HG03558 (cell line): ENCODE measurements at regions not wholly inside any gene's neighbourhood (a gene's known extent, or its start where the extent isn't known, plus 50 kb on each side); places are given as distances from the start of the nearest gene placed in this dataset.

ENCODE experiments used
- ATAC-seq: cut with Tn5 transposase; IDR thresholded peaks from one replicate; pipeline ENCODE4 v1.9.1; 2021; ENCODE audit warnings: moderate number of reproducible peaks; ENCODE audit not compliant: unreplicated experiment; ENCODE audit errors: extremely low read depth

DNA sequence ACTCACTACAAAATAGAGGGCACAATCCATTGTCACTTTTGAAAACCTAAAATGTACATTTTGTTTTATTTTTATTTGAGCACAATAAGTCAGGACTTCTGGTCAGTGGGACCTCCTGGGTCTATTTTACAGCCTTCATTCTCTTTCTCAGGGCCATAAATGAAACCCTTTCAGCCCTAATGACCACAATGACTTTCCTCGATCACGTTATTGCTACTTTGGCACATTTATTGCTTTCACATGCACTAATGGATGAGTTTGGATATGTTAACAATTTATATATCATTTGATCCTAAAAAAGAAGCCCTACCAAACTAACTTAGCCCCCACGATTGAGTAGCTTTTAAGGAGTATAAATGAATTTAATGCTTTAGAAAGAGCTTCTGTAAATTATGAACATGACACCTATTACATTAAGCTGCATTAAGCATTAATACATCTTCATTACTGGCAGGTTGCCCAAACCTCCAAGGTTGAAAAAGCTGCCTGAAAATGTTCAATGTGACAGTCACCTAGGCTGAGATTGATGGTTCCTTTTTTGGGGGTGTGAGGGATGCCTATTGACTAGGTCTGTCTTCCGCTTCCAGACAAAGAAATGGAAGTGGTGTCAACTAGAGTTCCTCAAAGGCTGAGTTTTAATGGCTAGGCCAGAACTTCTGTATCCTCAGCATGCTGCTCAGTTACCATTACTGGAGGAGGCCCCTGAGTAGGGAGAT is 296.4 kb downstream of the GPAT3 start:
- no peak for ATAC-seq

DNA sequence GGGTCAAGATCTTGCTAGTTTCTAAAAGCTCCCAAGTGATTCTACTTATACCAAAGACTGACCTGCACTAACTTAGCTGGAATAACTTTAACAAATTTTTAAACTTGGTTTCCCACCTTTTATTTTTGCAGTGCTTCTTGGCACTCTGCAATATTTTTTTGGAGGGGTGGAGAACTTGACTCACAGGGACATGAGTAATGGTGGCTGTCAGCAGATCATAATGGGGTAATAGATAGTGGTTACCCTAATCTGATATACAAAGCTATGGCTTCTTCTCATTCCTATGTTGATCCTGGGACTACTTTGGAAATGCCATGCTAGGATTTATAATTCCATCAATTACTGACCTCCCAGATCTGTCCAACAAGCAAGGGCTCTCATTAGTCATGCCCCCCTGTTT is 295.7 kb downstream of the GPAT3 start:
- no peak for ATAC-seq

DNA sequence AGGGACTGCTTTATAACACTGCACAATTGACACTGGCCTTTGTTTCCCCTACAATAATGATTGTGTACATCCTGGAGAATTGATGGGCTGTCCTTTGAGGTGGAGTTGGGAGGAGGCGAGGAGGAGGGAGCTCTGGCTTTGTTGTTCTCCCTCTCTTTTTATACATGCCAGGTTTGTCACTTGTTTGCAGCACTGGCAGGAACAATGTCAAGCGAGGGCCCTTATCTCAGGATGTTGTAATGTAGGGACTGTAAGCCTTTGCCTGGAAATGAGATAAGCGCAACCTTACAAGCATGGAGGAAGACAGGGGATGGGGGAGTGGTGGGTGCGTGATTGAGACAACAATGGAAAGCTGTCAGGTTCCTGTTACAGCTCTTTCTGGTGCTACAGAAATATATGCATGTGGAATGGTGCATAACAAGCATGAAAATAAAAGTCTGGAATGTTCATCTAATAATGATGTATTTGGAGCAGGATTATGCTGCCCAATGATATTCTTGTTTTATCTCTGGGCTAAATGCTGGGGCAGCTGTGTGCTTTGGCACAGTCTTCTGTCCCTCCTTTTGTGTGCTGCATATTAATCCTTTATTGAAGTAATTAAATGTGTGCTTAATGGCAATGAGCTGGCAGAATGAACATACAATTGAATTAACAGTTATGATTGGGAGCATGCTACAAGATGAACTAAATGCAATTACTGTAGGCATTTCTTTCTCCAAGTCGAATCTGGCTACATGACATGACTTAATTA is 294.4 kb downstream of the GPAT3 start:
- no peak for ATAC-seq

DNA sequence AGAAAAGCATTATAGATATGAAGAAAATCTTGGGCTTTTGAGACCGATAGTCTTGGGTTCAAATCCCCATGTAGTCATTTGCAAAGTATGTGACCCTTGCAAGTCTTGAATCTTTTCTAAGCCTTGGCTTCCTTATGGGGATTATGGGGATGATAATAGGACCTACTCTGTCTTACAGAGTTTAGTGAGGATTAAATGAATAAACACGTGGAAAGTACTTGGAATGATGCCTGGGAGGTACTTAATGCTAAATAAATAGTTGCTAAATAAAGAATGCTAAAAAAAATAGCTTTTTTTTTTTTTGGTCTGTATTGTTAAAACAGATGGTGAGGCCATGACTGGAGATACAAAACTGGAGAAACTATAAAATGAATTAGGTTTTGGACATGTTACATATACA is 292.7 kb downstream of the GPAT3 start:
- no peak for ATAC-seq

DNA sequence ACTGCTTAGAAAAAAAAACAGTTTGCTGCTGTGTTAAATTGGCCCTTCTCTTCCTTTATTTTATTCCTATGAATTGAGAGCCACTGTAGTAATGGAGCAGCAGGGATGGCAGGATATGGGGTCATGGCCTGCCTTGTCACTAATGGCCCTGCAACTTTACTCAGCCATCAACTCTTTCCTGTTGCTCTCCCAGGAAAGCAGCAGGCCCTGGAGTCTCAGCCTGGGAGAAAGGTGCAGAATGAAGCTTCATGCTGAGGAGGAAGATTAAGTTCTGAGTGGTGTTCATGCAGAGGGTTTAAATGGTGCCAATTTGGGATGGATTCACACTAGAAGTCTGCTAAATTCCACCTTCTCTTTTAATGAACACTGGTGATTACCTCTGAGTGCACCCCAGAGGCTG is 285.6 kb downstream of the GPAT3 start:
- no peak for ATAC-seq

DNA sequence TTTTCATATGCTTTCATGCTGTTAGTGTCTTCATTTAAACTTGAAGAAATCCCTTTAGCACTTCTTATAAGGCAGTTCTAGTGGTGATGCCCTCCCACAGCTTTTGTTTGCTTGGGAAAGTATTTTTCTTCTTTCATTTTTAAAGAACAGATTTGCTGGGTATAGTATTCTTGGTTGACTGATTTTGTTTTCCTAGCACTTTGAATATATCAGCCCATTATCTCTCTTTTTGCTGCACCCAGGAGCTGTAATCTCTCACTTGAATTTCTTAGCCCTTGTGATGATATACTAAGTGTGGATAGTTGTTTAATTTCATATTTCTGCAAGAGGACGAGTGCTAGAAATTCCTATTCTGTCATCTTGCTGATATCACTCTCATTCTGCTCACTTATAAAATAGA is 283.7 kb downstream of the GPAT3 start:
- no peak for ATAC-seq

DNA sequence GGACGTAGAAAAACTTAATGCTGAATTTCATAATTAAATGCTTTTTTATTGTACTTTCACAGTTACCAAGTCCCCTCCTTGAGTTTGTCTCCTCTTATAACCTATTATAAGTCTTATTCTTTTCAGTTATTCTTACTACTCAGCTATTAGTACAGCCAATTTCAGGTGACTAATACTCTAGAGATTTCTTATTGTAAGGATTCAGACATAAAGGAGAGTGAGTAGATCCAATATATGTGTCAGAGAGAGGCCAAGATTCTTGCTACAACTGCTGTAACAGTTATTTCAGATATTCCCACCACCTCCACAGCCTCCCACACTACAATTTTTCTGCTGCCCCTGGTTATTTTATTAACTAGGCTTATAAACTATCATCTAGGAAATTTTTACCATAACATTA is 274.5 kb downstream of the GPAT3 start:
- no peak for ATAC-seq

DNA sequence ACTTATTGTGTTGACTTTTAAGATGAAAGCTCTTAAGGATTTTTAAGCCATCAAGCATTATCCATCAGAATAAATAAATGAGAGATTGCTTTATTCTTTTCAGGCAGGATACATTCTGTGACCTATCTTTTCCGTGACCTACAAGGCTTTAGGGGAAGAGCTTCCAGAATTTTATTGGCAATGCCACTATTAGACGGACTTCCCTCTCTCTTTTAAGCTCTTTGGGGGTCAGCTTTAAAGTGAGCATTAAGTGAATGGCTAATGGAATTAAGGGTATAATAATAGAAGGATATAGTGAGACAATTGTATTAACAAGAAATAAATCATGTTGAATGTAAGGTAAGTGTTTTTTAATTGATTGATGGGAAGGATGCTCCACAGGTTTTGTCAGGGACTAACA is 273.7 kb downstream of the GPAT3 start:
- no peak for ATAC-seq

DNA sequence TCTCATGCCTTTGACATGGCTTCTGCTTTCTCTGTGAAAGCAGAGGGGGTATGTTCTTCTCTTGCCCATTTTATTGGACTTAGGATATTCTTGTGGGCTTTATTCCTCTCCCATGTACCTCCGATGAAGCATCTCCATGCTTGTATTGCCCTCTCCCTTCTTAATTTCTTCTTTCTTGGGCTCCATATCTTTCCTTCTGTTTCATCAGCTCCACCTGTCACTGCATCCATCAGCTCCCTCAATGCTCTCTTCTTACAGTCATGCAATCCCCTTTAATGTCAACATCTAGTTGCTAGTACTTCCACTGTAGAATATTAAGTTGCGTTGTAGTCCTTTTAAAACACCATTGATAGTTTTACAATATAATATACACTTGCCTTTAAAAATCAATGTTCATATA is 257.6 kb downstream of the GPAT3 start:
- ATAC-seq: no peak

DNA sequence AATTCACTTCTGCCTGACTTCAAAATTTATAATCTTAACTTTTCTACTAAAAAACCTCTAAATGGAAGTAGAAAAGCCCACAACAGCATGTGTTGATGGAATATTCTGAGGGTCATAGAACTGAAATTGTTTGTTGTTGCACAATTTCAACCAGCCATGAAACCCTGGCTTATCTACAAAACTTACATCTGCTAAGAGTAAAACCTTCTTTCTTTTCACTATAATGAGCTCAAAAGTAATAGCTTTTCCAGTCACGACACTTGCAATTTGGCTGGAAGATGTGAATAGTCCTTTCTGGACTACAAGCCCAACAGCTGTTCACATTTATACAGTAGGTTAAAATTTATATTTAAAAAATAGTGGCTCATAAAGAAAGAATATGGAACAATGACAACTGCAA is 250.0 kb downstream of the GPAT3 start:
- ATAC-seq: no peak

DNA sequence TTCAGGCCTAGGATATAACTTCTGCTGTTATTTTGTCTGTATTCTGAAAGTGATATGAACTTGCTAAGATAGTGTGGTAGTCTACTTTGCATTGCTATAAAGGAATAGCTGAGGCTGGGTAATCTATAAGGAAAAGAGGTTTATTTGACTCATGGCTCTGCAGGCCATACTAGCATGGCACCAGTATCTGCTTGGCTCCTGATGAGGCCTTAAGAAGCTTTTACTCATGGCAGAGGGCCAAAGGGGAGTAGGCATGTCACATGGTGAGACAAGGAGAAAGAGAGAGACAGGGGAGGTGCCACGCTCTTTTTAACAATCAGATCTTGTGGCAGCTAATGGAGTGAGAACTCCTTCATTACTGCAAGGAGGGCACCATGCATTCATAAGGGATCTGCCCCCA is 247.3 kb downstream of the GPAT3 start:
- ATAC-seq: no peak

DNA sequence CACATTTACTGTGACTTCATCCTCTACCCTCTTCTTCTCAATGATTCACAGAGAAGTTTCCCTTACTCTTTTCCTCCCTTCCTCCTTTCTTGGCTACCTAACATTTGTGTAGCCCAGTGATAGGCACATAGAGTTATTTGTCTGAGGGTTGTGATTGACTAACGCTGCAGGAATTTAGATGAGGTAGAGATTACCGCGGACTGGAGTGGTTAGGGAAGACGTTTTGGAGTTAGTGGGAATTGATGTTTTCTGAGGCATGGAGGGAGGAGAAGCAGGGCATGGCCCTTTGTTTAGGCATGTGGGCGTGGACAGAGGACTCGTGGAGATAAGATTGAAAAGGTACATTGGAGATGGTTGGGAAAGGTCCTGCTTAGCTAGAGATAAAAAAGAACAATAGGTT is 246.7 kb downstream of the GPAT3 start:
- ATAC-seq: no peak

DNA sequence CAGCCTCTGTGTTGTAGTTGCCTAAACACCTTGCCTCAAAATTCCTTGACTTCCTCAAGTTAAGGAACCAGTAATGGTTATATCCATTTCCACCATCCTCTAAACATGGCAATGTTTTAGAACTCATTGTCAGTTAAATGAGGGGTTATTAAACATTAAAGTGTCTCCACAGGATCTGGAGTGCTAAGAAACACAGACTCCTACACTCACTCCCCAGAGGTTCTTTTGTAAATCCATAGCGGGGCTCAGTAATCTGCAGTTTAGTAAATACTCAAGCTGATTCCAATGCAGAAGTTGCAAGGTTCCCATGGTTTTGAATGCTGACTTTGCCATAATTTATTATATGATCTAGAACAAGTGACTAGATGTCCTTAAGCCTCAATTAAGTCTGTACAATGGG is 245.5 kb downstream of the GPAT3 start:
- no peak for ATAC-seq

DNA sequence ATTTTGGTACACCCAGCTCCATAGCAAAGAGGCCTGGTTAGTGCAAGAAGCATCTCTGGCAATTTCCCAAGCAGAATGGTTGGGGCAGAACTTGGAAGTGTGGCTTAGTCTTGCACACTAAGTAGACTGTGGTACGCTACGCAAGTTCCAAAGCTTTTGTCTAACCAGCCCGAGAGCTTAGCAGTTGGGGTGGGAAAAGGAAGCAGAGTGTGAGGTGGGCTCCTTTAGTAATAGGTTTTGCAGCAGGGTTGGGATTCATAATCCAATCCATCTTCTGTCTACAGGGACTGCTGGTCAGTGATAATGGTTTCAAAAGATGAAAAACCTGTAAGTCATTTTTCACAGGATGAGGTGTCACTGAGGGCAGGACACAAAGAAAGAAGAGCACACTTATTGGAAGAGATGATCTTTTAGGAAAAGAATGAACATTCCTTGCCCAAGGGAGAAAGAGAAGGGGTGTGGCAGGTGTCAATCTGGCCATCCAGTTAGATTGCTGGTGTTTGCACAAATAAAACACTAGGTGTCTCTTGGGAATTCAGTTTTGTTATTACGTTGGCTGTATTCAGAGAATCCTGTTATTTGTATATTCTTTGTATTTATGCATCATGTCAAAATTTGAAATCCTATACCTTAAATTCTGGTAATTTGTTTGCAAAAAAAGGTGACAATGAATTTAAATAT is 244.3 kb downstream of the GPAT3 start:
- no peak for ATAC-seq

DNA sequence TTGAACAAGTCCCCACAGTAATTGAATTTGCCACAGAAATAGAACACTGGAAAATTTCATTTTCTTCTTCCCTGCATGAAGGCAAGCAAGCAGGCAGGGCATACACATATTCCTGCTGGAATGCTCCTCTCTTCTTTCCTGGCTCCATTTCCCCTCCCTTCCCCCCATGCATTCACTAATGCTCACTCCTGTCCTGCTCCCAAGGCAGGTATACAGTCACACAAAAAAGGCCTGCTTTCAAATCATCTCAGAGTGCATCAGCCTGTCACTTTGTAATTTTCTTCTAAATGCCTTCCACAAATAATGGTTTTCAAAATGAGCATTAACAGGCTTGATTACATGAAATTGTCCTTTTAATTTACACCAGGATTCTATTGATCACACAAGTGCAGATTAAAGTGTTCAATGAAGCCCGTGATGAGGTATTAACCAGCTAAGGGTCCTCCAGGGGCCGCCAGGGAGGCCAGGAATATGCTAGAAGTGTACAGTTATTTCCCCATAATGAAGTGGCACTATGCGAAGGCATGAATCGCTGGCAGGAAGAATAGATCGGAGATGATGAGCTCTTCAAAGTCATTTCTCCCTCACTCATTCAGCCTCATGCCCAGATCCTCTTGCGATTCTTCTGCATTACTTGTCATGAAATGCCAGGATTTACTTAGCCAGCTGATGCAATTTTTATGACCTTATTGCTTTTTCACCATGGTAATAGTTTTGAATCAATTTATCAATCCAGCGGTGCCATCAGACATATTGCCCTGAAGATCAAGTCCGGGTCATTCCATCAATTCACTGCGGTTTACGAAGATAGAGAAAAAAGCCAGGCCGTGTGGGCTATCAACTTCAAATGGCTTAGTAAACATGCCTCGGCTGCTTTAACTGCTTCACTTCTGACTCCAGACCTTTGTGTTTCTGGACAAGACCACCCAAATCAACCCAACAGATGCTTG is 243.5 kb downstream of the GPAT3 start:
- ATAC-seq: no peak

DNA sequence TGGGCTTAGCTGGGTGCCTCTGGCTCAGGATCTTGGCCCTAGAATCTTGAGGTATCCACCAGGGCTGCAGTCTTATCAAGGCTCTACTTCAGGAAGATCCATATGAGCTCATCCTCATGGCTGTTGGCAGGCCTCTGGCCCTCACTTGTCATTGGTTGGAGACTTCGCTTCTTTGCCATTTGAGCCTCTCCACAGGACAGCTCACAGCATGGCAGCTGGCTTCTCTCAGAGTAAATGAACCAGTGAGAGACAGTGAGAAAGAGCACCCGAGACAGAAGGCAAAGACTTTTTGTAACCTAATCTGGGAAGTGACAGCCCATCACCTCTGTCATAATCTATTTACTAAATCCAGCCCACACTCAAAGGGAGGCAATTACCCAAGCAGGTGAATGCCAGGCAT is 236.8 kb downstream of the GPAT3 start:
- no peak for ATAC-seq

DNA sequence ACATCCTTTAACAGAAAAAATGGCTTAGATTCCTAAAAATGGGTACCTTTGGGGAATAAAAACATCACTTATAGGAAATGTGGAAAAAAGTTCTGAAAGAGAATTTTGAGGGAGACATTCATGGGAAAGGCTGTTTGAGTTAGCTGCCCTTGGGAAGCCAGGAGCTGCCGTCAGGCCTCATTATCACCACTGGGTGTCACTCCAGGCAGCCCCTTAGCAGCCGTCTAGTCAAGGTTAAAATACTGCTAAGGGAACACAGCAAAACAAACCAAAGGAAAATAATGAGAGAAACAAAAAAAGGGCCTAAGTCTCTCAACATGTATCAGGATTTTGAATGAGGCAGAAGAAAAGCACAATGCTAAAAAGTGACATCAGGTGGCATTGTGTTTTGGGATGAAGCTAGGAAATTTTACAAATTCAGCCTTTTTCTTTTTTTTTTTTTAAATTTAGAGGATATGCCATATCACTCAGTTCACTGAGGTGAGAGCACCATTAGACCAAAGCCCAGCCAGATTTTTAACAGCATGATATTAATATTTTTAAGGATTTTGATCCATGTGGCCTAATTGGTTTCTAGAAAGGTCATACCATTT is 235.3 kb downstream of the GPAT3 start:
- no peak for ATAC-seq

DNA sequence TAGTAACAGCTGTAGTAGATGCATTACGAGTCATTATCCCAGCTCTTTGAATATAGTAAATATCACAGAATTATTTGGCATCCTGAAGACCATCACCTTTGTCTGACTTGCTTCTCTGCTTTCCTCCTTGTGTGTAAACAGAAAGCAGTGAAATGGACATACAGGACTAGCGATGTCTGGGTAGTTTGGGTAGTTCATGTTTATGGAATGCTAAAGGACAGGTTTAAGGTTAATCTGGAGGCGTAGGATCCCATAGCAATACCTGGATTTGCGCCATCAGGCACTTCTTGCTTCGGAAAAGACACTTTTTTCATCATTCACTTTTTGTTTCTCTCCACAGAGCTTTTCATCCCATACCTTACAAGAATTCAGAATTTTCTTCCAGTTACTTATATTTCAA is 232.2 kb downstream of the GPAT3 start:
- ATAC-seq: no peak

DNA sequence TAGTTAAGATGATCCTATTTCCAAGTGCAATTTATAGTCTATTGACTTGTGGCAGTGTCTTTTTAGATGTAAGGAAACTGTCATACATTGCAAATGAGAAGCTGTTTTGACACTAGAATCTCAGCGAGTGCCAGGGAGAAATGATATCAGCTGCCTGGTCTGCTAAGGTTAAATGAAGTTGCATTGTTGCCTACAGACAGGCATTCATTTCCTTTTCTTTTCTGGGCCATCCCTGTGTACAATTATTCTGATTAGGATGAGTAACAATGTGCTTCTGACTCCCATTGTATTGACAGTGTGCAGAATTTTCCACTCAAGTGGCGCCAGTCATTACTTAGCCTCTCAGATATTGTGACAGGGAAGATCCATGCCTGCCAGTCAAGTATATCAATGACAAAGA is 231.2 kb downstream of the GPAT3 start:
- ATAC-seq: no peak

DNA sequence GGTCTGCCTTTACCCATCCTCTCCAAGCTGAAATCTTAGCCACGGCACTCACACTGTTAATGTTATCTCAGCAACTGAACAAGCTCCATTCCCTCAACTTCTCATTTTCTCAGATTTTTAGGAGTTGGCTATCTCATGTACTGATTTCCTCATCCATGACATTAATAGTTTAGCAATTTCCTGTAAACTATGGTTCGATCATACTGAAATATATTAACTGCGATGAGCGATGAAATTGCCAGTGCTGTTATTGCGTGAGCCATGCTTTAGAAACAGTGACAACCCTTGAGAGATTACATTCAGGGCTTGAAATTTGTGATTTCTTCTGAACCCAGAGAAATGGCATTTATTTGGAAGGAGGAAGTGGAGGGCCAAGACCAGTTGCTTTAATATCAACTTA is 223.7 kb downstream of the GPAT3 start:
- no peak for ATAC-seq
